ENCODE measurements at regions not wholly inside any gene's neighbourhood (a gene's known extent, or its start where the extent isn't known, plus 50 kb on each side); places are given as distances from the start of the nearest gene placed in this dataset.
"Not testable (repeated sequence)": the region's sequence is repeated elsewhere in the genome, so short reads cannot be mapped to it uniquely, and the experiment has no call there.

GRCh38 chr3:96538186-96538585, 276.2 kb upstream of the EPHA6 start:
- no peak for ATAC-seq
- WGBS, 2 donors (ENCODE audit: low coverage in 1 of 2) = 100% methylated on average over 1 of the region's 1 CpG; no CpG with 5 or more reads in 1 of the 2 donors

GRCh38 chr3:96548073-96548472, 266.3 kb upstream of the EPHA6 start:
- no peak overlapping the region for H3K4me3 ChIP-seq
- no peak for ATAC-seq
- TF ChIP-seq CTCF (IDR thresholded peaks at IDR 0.05) = no peak
- no peak for TF ChIP-seq POLR2AphosphoS5 (IDR thresholded peaks at IDR 0.05)
- no peaks in the 10 kb centered on the region for H3K4me1 ChIP-seq
- H3K27me3 ChIP-seq = no peaks in the 10 kb centered on the region
- no peak overlapping the region for H3K27ac ChIP-seq
- H3K36me3 ChIP-seq = no peaks in the 10 kb centered on the region
- no peaks in the 10 kb centered on the region for H3K9me3 ChIP-seq
- 50 to 56% methylated on average over 3 of the region's 3 CpGs for WGBS, 2 donors (ENCODE audit: low coverage in 1 of 2)

More at GRCh38 chr3:96538186-96538585, 276.2 kb upstream of the EPHA6 start:
- H3K4me3 ChIP-seq = no peak overlapping the region
- H3K27me3 ChIP-seq = no peaks in the 10 kb centered on the region
- H3K27ac ChIP-seq = no peak overlapping the region
- H3K4me1 ChIP-seq = no peaks in the 10 kb centered on the region
- no peak for TF ChIP-seq POLR2AphosphoS5 (IDR thresholded peaks at IDR 0.05)
- TF ChIP-seq POLR2A (IDR thresholded peaks at IDR 0.05) = no peak
- TF ChIP-seq CTCF (IDR thresholded peaks at IDR 0.05) = no peak
- no peak for TF ChIP-seq EP300 (IDR thresholded peaks at IDR 0.05)
- peaks cover 0 to 9% (median 0%) of the 10 kb centered on the region in 3 donors for H3K9me3 ChIP-seq
- no peaks in the 10 kb centered on the region for H3K36me3 ChIP-seq

- Histone ChIP-seq H3K27me3 (no peaks in the 10 kb centered on the region), H3K4me1 (no peaks in the 10 kb centered on the region), H3K4me3 (no peak overlapping the region), H3K27ac (no peak overlapping the region), H3K9me3 (peaks cover 0 to 27% (median 0%) of the 10 kb centered on the region in 3 donors), H3K36me3 (no peaks in the 10 kb centered on the region)
- 73 to 83% methylated on average over 3 of the region's 3 CpGs for WGBS, 2 donors (ENCODE audit: low coverage in 1 of 2)
- TF ChIP-seq CTCF (IDR thresholded peaks at IDR 0.05) (no peak), POLR2AphosphoS5 (IDR thresholded peaks at IDR 0.05) (no peak), POLR2A (IDR thresholded peaks at IDR 0.05) (no peak), EP300 (IDR thresholded peaks at IDR 0.05) (no peak)
- no peak for ATAC-seq
Measured at GRCh38 chr3:96576935-96577334, 237.5 kb upstream of the EPHA6 start.

- H3K4me3 ChIP-seq = no peak overlapping the region
- no peaks in the 10 kb centered on the region for H3K9me3 ChIP-seq
- H3K4me1 ChIP-seq = no peaks in the 10 kb centered on the region
- no peaks in the 10 kb centered on the region for H3K27me3 ChIP-seq
- no peaks in the 10 kb centered on the region for H3K36me3 ChIP-seq
- no peak for ATAC-seq
- no peak overlapping the region for H3K27ac ChIP-seq
- TF ChIP-seq EP300 (IDR thresholded peaks at IDR 0.05) (no peak), POLR2AphosphoS5 (IDR thresholded peaks at IDR 0.05) (no peak), CTCF (IDR thresholded peaks at IDR 0.05) (no peak), POLR2A (IDR thresholded peaks at IDR 0.05) (no peak)
Measured at GRCh38 chr3:96584066-96584465, 230.3 kb upstream of the EPHA6 start.

- H3K27ac ChIP-seq, H3K4me3 ChIP-seq, H3K9me3 ChIP-seq, ATAC-seq, H3K4me1 ChIP-seq, H3K27me3 ChIP-seq, H3K36me3 ChIP-seq: not testable (repeated sequence)
- 88 to 100% methylated on average over 1 to 3 of the region's 6 CpGs for WGBS, 2 donors (ENCODE audit: low coverage in 1 of 2)
Measured at GRCh38 chr3:96606865-96607264, 207.5 kb upstream of the EPHA6 start.

GRCh38 chr3:96619475-96619874, 194.9 kb upstream of the EPHA6 start:
- TF ChIP-seq POLR2A (IDR thresholded peaks at IDR 0.05) (no peak), CTCF (IDR thresholded peaks at IDR 0.05) (no peak), POLR2AphosphoS5 (IDR thresholded peaks at IDR 0.05) (no peak), EP300 (IDR thresholded peaks at IDR 0.05) (no peak)
- H3K4me1 ChIP-seq = no peaks in the 10 kb centered on the region
- no peaks in the 10 kb centered on the region for H3K36me3 ChIP-seq
- ATAC-seq = no peak
- no peak overlapping the region for H3K4me3 ChIP-seq
- H3K27me3 ChIP-seq = no peaks in the 10 kb centered on the region
- no peaks in the 10 kb centered on the region for H3K9me3 ChIP-seq
- no peak overlapping the region for H3K27ac ChIP-seq
- WGBS, 2 donors (ENCODE audit: low coverage in 1 of 2) = 87 to 100% methylated on average over 3 to 5 of the region's 20 CpGs

Data from gastroesophageal sphincter (tissue), 4 donors.